A549 (cell line): ENCODE measurements at regions not wholly inside any gene's neighbourhood (a gene's known extent, or its start where the extent isn't known, plus 50 kb on each side); places are given as distances from the start of the nearest gene placed in this dataset.

Experiments
- ATAC-seq, 2 experiments: fragments of 200-7000 bp in 1 of 2; fragments of >200 bp in 1 of 2; cut with Nextera tagmentation in 1 of 2; cut with Tn5 transposase in 1 of 2; 3 replicates each; pipeline versions ENCODE4 v1.8.0 to v1.9.1; 2018 to 2020; ENCODE audit warnings: mild to moderate bottlenecking in 1 of 2, moderate library complexity in 1 of 2
- CTCF ChIA-PET: fragments of 300-600 bp; sonication (Branson Sonifier 250); formaldehyde crosslinking; extraction: SDS; loops from one replicate; lab custom pipeline; 2021; ENCODE audit warnings: antibody characterized with exemption, inconsistent platforms; lab: Yijun Ruan, JAX
- POLR2A ChIA-PET: fragments of 350-600 bp; formaldehyde crosslinking; extraction: SDS; loops from one replicate; lab custom pipeline; 2021; ENCODE audit warnings: antibody characterized with exemption, inconsistent platforms; lab: Yijun Ruan, JAX
- DNase-seq, 2 experiments: peaks; one replicate each; pipeline versions ENCODE4 v3.0.0 to v3.0.0-alpha.2; 2011 to 2016; ENCODE audit warnings: low read depth in 1 of 2, low spot score in 1 of 2
- FAIRE-seq: peaks from 2 replicates; lab custom pipeline; 2011; peaks lifted over from hg19 to GRCh38; lab: Jason Lieb, UNC
- H3K27ac ChIP-seq, 2 experiments: fragments of >200 bp; sonication (Bioruptor Twin); formaldehyde crosslinking; 3 replicates each; pipeline ENCODE4 v1.5.1; 2016 to 2017
- H3K4me1 ChIP-seq: fragments of >200 bp; sonication (Bioruptor Twin); formaldehyde crosslinking; 3 replicates; pipeline ENCODE4 v1.6.1; 2016
- H3K4me2 ChIP-seq: fragments of >200 bp; sonication (Bioruptor Twin); formaldehyde crosslinking; 3 replicates; pipeline ENCODE4 v1.6.1; 2016
- H3K4me3 ChIP-seq: fragments of >200 bp; sonication (Bioruptor Twin); formaldehyde crosslinking; 3 replicates; pipeline ENCODE4 v1.5.1; 2016
- H3K9me3 ChIP-seq: fragments of >200 bp; sonication (Bioruptor Twin); formaldehyde crosslinking; 3 replicates; pipeline ENCODE4 v1.6.1; 2016
- BCL3 ChIP-seq: fragments of >200 bp; sonication (Bioruptor Twin); formaldehyde crosslinking; IDR thresholded peaks from 3 replicates; pipeline ENCODE4 v1.6.1; 2016
- CBX2 ChIP-seq: fragments of 200-600 bp; sonication (generic); IDR thresholded peaks from 2 replicates; pipeline ENCODE4 v1.6.1; 2016; ENCODE audit warnings: low read depth, mild to moderate bottlenecking, borderline replicate concordance
- CHD2 ChIP-seq: fragments of 150-350 bp; IDR thresholded peaks from 2 replicates; pipeline ENCODE4 v1.6.1; 2014; ENCODE audit warnings: low read length; ENCODE audit not compliant: partially characterized antibody
- ELK1 ChIP-seq: fragments of 150-350 bp; IDR thresholded peaks from 2 replicates; pipeline ENCODE4 v1.6.1; 2014; ENCODE audit warnings: low read depth, mild to moderate bottlenecking, low read length
- FOSB ChIP-seq: fragments of 250-450 bp; sonication (Bioruptor Pico); IDR thresholded peaks from 2 replicates; pipeline ENCODE4 v1.5.0; 2020; ENCODE audit warnings: mild to moderate bottlenecking, moderate library complexity
- FOSL2 ChIP-seq, 2 experiments: fragments of 450-650 bp in 1 of 2; fragments of >200 bp in 1 of 2; sonication (Bioruptor Twin) in 1 of 2; formaldehyde crosslinking; IDR thresholded peaks; 2 replicates each; pipeline versions ENCODE4 v1.5.0 to v1.6.1; 2016 to 2020; ENCODE audit warnings: mild to moderate bottlenecking in 1 of 2, moderate library complexity in 1 of 2
- GATA3 ChIP-seq: IDR thresholded peaks from 2 replicates; pipeline ENCODE4 v1.6.1; 2012; ENCODE audit warnings: borderline replicate concordance
- HDAC2 ChIP-seq: fragments of 200-600 bp; sonication (generic); IDR thresholded peaks from 2 replicates; pipeline ENCODE4 v1.6.1; 2016
- HOXA7 ChIP-seq: fragments of 250-450 bp; sonication (Bioruptor Pico); IDR thresholded peaks from 2 replicates; pipeline ENCODE4 v1.5.0; 2020; ENCODE audit warnings: mild to moderate bottlenecking, moderate library complexity
- HOXB13 ChIP-seq: fragments of 250-450 bp; sonication (Bioruptor Pico); IDR thresholded peaks from 2 replicates; pipeline ENCODE4 v1.5.0; 2020; ENCODE audit warnings: low read depth, mild to moderate bottlenecking, moderate library complexity
- JUN ChIP-seq, 2 experiments: fragments of >200 bp; sonication (Bioruptor Twin); formaldehyde crosslinking; IDR thresholded peaks; 2 replicates in 1 of 2; 3 replicates in 1 of 2; pipeline ENCODE4 v1.6.1; 2016 to 2017
- KDM1A ChIP-seq: fragments of 200-600 bp; sonication (generic); IDR thresholded peaks from 2 replicates; pipeline ENCODE4 v1.6.1; 2016; ENCODE audit warnings: low read depth, mild to moderate bottlenecking
- KDM5A ChIP-seq: fragments of 200-600 bp; sonication (generic); IDR thresholded peaks from 2 replicates; pipeline ENCODE4 v1.6.1; 2016; ENCODE audit warnings: antibody characterized with exemption, mild to moderate bottlenecking
- MAFK ChIP-seq: fragments of 450-650 bp; IDR thresholded peaks from 2 replicates; pipeline ENCODE4 v1.6.1; 2014; ENCODE audit not compliant: partially characterized antibody
- MAZ ChIP-seq: fragments of 150-350 bp; IDR thresholded peaks from 2 replicates; pipeline ENCODE4 v1.6.1; 2014; ENCODE audit warnings: antibody characterized with exemption, low read depth, low read length, borderline replicate concordance
- PHF8 ChIP-seq: fragments of 200-600 bp; sonication (generic); IDR thresholded peaks from 2 replicates; pipeline ENCODE4 v1.6.1; 2016; ENCODE audit warnings: low read depth, mild to moderate bottlenecking, antibody characterized with exemption, moderate library complexity, borderline replicate concordance
- POLR2A ChIP-seq: IDR thresholded peaks from 2 replicates; pipeline ENCODE4 v1.6.1; 2012; ENCODE audit warnings: mild to moderate bottlenecking, low read length
- POLR2AphosphoS2 ChIP-seq: conservative IDR thresholded peaks from 2 replicates; pipeline ENCODE4 v1.6.1; 2012; ENCODE audit warnings: low read length, improper control_type of control experiment, inconsistent platforms
- RARB ChIP-seq: fragments of 250-450 bp; sonication (Bioruptor Pico); IDR thresholded peaks from 2 replicates; pipeline ENCODE4 v1.8.0; 2021; ENCODE audit warnings: mild to moderate bottlenecking, moderate library complexity
- REST ChIP-seq: fragments of 200-600 bp; sonication (generic); IDR thresholded peaks from 2 replicates; pipeline ENCODE4 v1.6.1; 2016; ENCODE audit warnings: antibody characterized with exemption, mild to moderate bottlenecking, moderate library complexity
- RFX5 ChIP-seq: fragments of 450-650 bp; IDR thresholded peaks from 2 replicates; pipeline ENCODE4 v1.7.1; 2014; ENCODE audit warnings: antibody characterized with exemption, mild to moderate bottlenecking, moderate library complexity
- RNF2 ChIP-seq: fragments of 200-600 bp; sonication (generic); IDR thresholded peaks from 2 replicates; pipeline ENCODE4 v1.6.1; 2016; ENCODE audit warnings: low read depth, mild to moderate bottlenecking, antibody characterized with exemption, moderate library complexity, borderline replicate concordance
- TFCP2L1 ChIP-seq: fragments of 250-450 bp; sonication (Bioruptor Pico); IDR thresholded peaks from 2 replicates; pipeline ENCODE4 v1.5.0; 2021; ENCODE audit warnings: mild to moderate bottlenecking
- TP53 ChIP-seq: fragments of 250-450 bp; sonication (Bioruptor Pico); IDR thresholded peaks from 2 replicates; pipeline ENCODE4 v1.5.0; 2021; ENCODE audit warnings: mild to moderate bottlenecking, moderate library complexity
- USF2 ChIP-seq: fragments of 450-650 bp; IDR thresholded peaks from 2 replicates; pipeline ENCODE4 v1.6.1; 2014; ENCODE audit warnings: antibody characterized with exemption
- ZSCAN20 ChIP-seq: fragments of 250-450 bp; sonication (Bioruptor Pico); IDR thresholded peaks from 2 replicates; pipeline ENCODE4 v1.8.0; 2022; ENCODE audit warnings: mild to moderate bottlenecking, moderate library complexity
- WGBS: methylation state at CpG from one replicate; pipeline ENCODE4 v1.1.6; 2017; ENCODE audit errors: missing lambda C conversion rate; 5-methylcytosine and 5-hydroxymethylcytosine counted together

GRCh38 chr6:76451926-76452709 is 379.7 kb upstream of the IMPG1 start:
- Histone ChIP-seq H3K9me3 (no peaks in the 10 kb centered on the region), H3K4me3 (no peak overlapping the region), H3K4me2 (no peak overlapping the region), H3K27ac (no peak overlapping the region), H3K4me1 (no peaks in the 10 kb centered on the region)
- CTCF ChIA-PET = no interaction called here
- TF ChIP-seq KDM5A (no peak), PHF8 (no peak), BCL3 (no peak), RNF2 (no peak), FOSB (CRISPR knock-in tag) (no peak), HDAC2 (no peak), FOSL2 (IDR thresholded peaks at IDR 0.05) (no peak), FOSL2 (CRISPR knock-in tag; IDR thresholded peaks at IDR 0.05) (no peak), TFCP2L1 (CRISPR knock-in tag) (no peak)
- ATAC-seq = no peak
- FAIRE-seq = no peak
- WGBS = 45% methylated on average over 5 of the region's 20 CpGs
- DNase-seq = no peak
- POLR2A ChIA-PET = no interaction called here

GRCh38 chr6:76448109-76448508 is 375.6 kb upstream of the IMPG1 start:
- no peaks in the 10 kb centered on the region for H3K9me3 ChIP-seq
- DNase-seq (no peak), FAIRE-seq (no peak), ATAC-seq (no peak)
- no peak overlapping the region for H3K4me3 ChIP-seq
- H3K4me2 ChIP-seq = no peak overlapping the region
- CTCF ChIA-PET = no interaction called here
- no peak overlapping the region for H3K27ac ChIP-seq
- 9% methylated on average over 1 of the region's 1 CpG for WGBS
- no peaks in the 10 kb centered on the region for H3K4me1 ChIP-seq
- TF ChIP-seq KDM1A (no peak), MAFK (no peak), FOSB (CRISPR knock-in tag) (no peak)
- POLR2A ChIA-PET = no interaction called here

GRCh38 chr6:76441875-76442274 is 369.4 kb upstream of the IMPG1 start:
- WGBS = 22% methylated on average over 3 of the region's 3 CpGs
- FAIRE-seq (no peak), DNase-seq (no peak), ATAC-seq (no peak)
- H3K9me3 ChIP-seq = no peaks in the 10 kb centered on the region
- H3K4me3 ChIP-seq = no peak overlapping the region
- no peaks in the 10 kb centered on the region for H3K4me1 ChIP-seq
- POLR2A ChIA-PET = no interaction called here
- TF ChIP-seq ELK1 (no peak), CHD2 (no peak), RFX5 (no peak), ZSCAN20 (CRISPR knock-in tag) (no peak), RARB (CRISPR knock-in tag) (no peak), MAZ (no peak), HOXB13 (CRISPR knock-in tag) (no peak), USF2 (no peak), CBX2 (no peak), GATA3 (no peak), KDM5A (no peak), FOSB (CRISPR knock-in tag) (no peak), POLR2AphosphoS2 (no peak), KDM1A (no peak), FOSL2 (IDR thresholded peaks at IDR 0.05) (no peak), FOSL2 (CRISPR knock-in tag; IDR thresholded peaks at IDR 0.05) (no peak), POLR2A (no peak), TP53 (CRISPR knock-in tag) (no peak), HOXA7 (CRISPR knock-in tag) (no peak), JUN (IDR thresholded peaks at IDR 0.05) (no peak), REST (no peak)
- no peak overlapping the region for H3K27ac ChIP-seq
- no peak overlapping the region for H3K4me2 ChIP-seq
- CTCF ChIA-PET = no interaction called here
